OCI-LY1 (cell line): ENCODE measurements at regions not wholly inside any gene's neighbourhood (a gene's known extent, or its start where the extent isn't known, plus 50 kb on each side); places are given as distances from the start of the nearest gene placed in this dataset.
"Not testable (repeated sequence)": the region's sequence is repeated elsewhere in the genome, so short reads cannot be mapped to it uniquely, and the experiment has no call there.

Experiments
- H2AFZ ChIP-seq: fragments of 200-600 bp; sonication (generic), shearing (Covaris generic); 2 replicates; pipeline ENCODE4 v1.6.0; 2014; ENCODE audit warnings: antibody characterized with exemption, mild to moderate bottlenecking, low read length
- H3F3A ChIP-seq: fragments of 200-600 bp; sonication (generic), shearing (Covaris generic); 2 replicates; pipeline ENCODE4 v1.6.0; 2014; ENCODE audit warnings: mild to moderate bottlenecking, antibody characterized with exemption, low read length, moderate library complexity; ENCODE audit not compliant: insufficient read depth
- H3K27ac ChIP-seq: fragments of 200-600 bp; sonication (generic); 2 replicates; pipeline ENCODE4 v1.5.1; 2014; ENCODE audit warnings: low read length, mixed run types, mild to moderate bottlenecking, low read depth; ENCODE audit not compliant: poor library complexity, severe bottlenecking
- H3K27me3 ChIP-seq: fragments of 200-600 bp; sonication (generic); 2 replicates; pipeline ENCODE4 v1.6.0; 2014; ENCODE audit warnings: antibody characterized with exemption, mild to moderate bottlenecking, low read length, moderate library complexity; ENCODE audit not compliant: insufficient read depth
- H3K36me3 ChIP-seq: fragments of 200-600 bp; sonication (generic); 2 replicates; pipeline ENCODE4 v1.6.1; 2014; ENCODE audit warnings: mild to moderate bottlenecking, antibody characterized with exemption, low read length, moderate library complexity, mixed read lengths; ENCODE audit not compliant: insufficient read depth
- H3K4me1 ChIP-seq: fragments of 200-600 bp; sonication (generic); 2 replicates; pipeline ENCODE4 v1.5.1; 2014; ENCODE audit warnings: mild to moderate bottlenecking, low read length, moderate library complexity; ENCODE audit not compliant: insufficient read depth, severe bottlenecking
- H3K4me2 ChIP-seq: fragments of 200-600 bp; sonication (generic), shearing (Covaris generic); 2 replicates; pipeline ENCODE4 v1.6.1; 2014; ENCODE audit warnings: low read length
- H3K4me3 ChIP-seq: fragments of 200-600 bp; sonication (generic); 2 replicates; pipeline ENCODE4 v1.5.1; 2014; ENCODE audit warnings: low read length, low read depth, mild to moderate bottlenecking, mixed read lengths; ENCODE audit not compliant: poor library complexity, severe bottlenecking
- H3K79me2 ChIP-seq: fragments of 200-600 bp; shearing (Covaris generic); 2 replicates; pipeline ENCODE4 v1.6.1; 2016; ENCODE audit warnings: mixed run types, low read length, mixed read lengths; ENCODE audit not compliant: insufficient read depth
- H3K9ac ChIP-seq: fragments of 200-600 bp; sonication (generic), shearing (Covaris generic); 2 replicates; pipeline ENCODE4 v1.6.1; 2014; ENCODE audit warnings: mild to moderate bottlenecking, low read length, mixed read lengths
- H3K9me2 ChIP-seq: fragments of 200-600 bp; sonication (generic), shearing (Covaris generic); 2 replicates; pipeline ENCODE4 v1.6.1; 2014; ENCODE audit warnings: low read depth, mild to moderate bottlenecking, low read length, mixed read lengths
- H3K9me3 ChIP-seq: fragments of 200-600 bp; shearing (Covaris generic); 2 replicates; pipeline ENCODE4 v1.6.1; 2014; ENCODE audit warnings: low read length, mixed read lengths
- H4K20me1 ChIP-seq: fragments of 200-600 bp; sonication (generic), shearing (Covaris generic); 2 replicates; pipeline ENCODE4 v1.6.0; 2016; ENCODE audit warnings: mild to moderate bottlenecking, low read length; ENCODE audit not compliant: insufficient read depth
- EZH2 ChIP-seq: fragments of 200-600 bp; sonication (generic), shearing (Covaris generic); IDR thresholded peaks from 2 replicates; pipeline ENCODE4 v1.8.0; 2017; ENCODE audit warnings: borderline replicate concordance, mixed run types, mild to moderate bottlenecking, antibody characterized with exemption, low read length, moderate library complexity, mixed read lengths
- TF ChIP-seq, protein P1 (sequence below): fragments of 200-600 bp; sonication (generic), shearing (Covaris generic); IDR thresholded peaks from 2 replicates; pipeline ENCODE4 v1.5.1; 2017; ENCODE audit warnings: mild to moderate bottlenecking, antibody characterized with exemption, low read length, moderate library complexity, mixed read lengths

GRCh38 chr12:67070307-67070600, 198.9 kb upstream of the CAND1 start:
- Histone ChIP-seq H3K4me2 (no peak overlapping the region), H3K4me3 (no peak overlapping the region)

GRCh38 chr12:67070604-67071003, 198.6 kb upstream of the CAND1 start:
- H3K4me1 ChIP-seq, result no peaks in the 10 kb centered on the region
- no peak for TF ChIP-seq EZH2
- TF ChIP-seq, protein P1, sequence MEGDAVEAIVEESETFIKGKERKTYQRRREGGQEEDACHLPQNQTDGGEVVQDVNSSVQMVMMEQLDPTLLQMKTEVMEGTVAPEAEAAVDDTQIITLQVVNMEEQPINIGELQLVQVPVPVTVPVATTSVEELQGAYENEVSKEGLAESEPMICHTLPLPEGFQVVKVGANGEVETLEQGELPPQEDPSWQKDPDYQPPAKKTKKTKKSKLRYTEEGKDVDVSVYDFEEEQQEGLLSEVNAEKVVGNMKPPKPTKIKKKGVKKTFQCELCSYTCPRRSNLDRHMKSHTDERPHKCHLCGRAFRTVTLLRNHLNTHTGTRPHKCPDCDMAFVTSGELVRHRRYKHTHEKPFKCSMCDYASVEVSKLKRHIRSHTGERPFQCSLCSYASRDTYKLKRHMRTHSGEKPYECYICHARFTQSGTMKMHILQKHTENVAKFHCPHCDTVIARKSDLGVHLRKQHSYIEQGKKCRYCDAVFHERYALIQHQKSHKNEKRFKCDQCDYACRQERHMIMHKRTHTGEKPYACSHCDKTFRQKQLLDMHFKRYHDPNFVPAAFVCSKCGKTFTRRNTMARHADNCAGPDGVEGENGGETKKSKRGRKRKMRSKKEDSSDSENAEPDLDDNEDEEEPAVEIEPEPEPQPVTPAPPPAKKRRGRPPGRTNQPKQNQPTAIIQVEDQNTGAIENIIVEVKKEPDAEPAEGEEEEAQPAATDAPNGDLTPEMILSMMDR, result no peak
- H3K36me3 ChIP-seq, result no peaks in the 10 kb centered on the region
- H4K20me1 ChIP-seq, result no peaks in the 10 kb centered on the region
- no peak overlapping the region for H2AFZ ChIP-seq
- H3F3A ChIP-seq, result no peaks in the 10 kb centered on the region
- no peaks in the 10 kb centered on the region for H3K27me3 ChIP-seq
- H3K4me3 ChIP-seq, result no peak overlapping the region
- no peak overlapping the region for H3K9ac ChIP-seq
- no peak overlapping the region for H3K4me2 ChIP-seq
- H3K79me2 ChIP-seq, result no peaks in the 10 kb centered on the region
- no peaks in the 10 kb centered on the region for H3K9me3 ChIP-seq
- no peak overlapping the region for H3K27ac ChIP-seq
- no peaks in the 10 kb centered on the region for H3K9me2 ChIP-seq

More at GRCh38 chr12:67070307-67070600, 198.9 kb upstream of the CAND1 start:
- Histone ChIP-seq H3K27ac (no peak overlapping the region), H3K27me3 (no peaks in the 10 kb centered on the region), H2AFZ (no peak overlapping the region), H3F3A (no peaks in the 10 kb centered on the region), H3K9me2 (no peaks in the 10 kb centered on the region), H3K36me3 (no peaks in the 10 kb centered on the region), H3K79me2 (no peaks in the 10 kb centered on the region), H4K20me1 (no peaks in the 10 kb centered on the region), H3K4me1 (no peaks in the 10 kb centered on the region), H3K9ac (no peak overlapping the region), H3K9me3 (no peaks in the 10 kb centered on the region)
- TF ChIP-seq, protein P1, result no peak
- TF ChIP-seq EZH2, result no peak

DNA sequence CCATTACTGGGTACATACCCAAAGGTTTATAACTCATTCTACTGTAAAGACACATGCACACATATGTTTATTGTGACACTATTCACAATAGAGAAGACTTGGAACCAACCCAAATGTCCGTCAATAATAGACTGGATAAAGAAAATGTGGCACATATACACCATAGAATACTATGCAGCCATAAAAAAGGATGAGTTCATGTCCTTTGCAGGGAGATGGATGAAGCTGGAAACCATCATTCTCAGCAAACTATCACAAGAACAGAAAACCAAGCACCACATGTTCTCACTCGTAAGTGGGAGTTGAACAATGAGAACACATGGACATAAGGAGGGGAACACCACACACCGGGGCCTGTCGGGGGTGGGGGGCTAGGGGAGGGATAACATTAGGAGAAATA, 196.9 kb upstream of the CAND1 start:
- not testable (repeated sequence) for H3K9me3 ChIP-seq, H4K20me1 ChIP-seq, H3K4me3 ChIP-seq

GRCh38 chr12:67073336-67073735, 195.8 kb upstream of the CAND1 start:
- Histone ChIP-seq H3K36me3 (no peaks in the 10 kb centered on the region), H4K20me1 (no peaks in the 10 kb centered on the region), H3K9ac (no peak overlapping the region), H3F3A (no peaks in the 10 kb centered on the region), H3K27ac (no peak overlapping the region), H3K79me2 (no peaks in the 10 kb centered on the region), H3K9me3 (no peaks in the 10 kb centered on the region), H3K9me2 (no peaks in the 10 kb centered on the region), H3K4me2 (no peak overlapping the region), H2AFZ (no peak overlapping the region), H3K27me3 (no peaks in the 10 kb centered on the region), H3K4me1 (no peaks in the 10 kb centered on the region), H3K4me3 (no peak overlapping the region)
- TF ChIP-seq, protein P1, result no peak
- TF ChIP-seq EZH2, result no peak

More for the DNA sequence above, 196.9 kb upstream of the CAND1 start:
- H3K79me2 ChIP-seq, H3K4me1 ChIP-seq, H3K36me3 ChIP-seq, H3K9ac ChIP-seq, H3K4me2 ChIP-seq, H2AFZ ChIP-seq, H3K27ac ChIP-seq, H3K27me3 ChIP-seq, H3F3A ChIP-seq, H3K9me2 ChIP-seq: not testable (repeated sequence)
